ENCODE measurements at regions not wholly inside any gene's neighbourhood (a gene's known extent, or its start where the extent isn't known, plus 50 kb on each side); places are given as distances from the start of the nearest gene placed in this dataset.
"Not testable (repeated sequence)": the region's sequence is repeated elsewhere in the genome, so short reads cannot be mapped to it uniquely, and the experiment has no call there.

- Histone ChIP-seq H3K27ac (ENCODE audit: low read length in 2 of 2) (no peak overlapping the region), H3K27me3 (replicated peaks in 1 of 4; ENCODE audit: control extremely low read depth in 1 of 4, control insufficient read depth in 3 of 4, insufficient read depth in 4 of 4, low read length in 3 of 4) (no peaks in the 10 kb centered on the region), H3K9me3 (ENCODE audit: control extremely low read depth in 1 of 3, control insufficient read depth in 2 of 3, insufficient read depth in 1 of 3, low read length in 2 of 3) (no peaks in the 10 kb centered on the region), H3K9ac (ENCODE audit: low read length) (no peak overlapping the region), H4K20me1 (ENCODE audit: control insufficient read depth, insufficient read depth, low read length, poor library complexity, severe bottlenecking) (no peaks in the 10 kb centered on the region), H3K36me3 (replicated peaks in 1 of 2; ENCODE audit: control extremely low read depth in 1 of 2, control insufficient read depth in 1 of 2, extremely low read depth in 1 of 2, insufficient read depth in 2 of 2, low read length in 1 of 2) (no peaks in the 10 kb centered on the region), H3K4me1 (ENCODE audit: control insufficient read depth in 2 of 2, insufficient read depth in 2 of 2, low read length in 2 of 2) (peaks cover 4 to 6% of the 10 kb centered on the region in 2 donors), H3K4me2 (replicated peaks; ENCODE audit: low read depth, low read length, poor library complexity, severe bottlenecking) (no peak overlapping the region), H2AFZ (ENCODE audit: insufficient read depth, low read depth, low read length, poor library complexity, severe bottlenecking) (no peak overlapping the region), H3K4me3 (ENCODE audit: control extremely low read depth in 1 of 5, extremely low read depth in 1 of 5, insufficient read depth in 1 of 5, low read depth in 2 of 5, low read length in 4 of 5) (no peak overlapping the region), H3K79me2 (ENCODE audit: control insufficient read depth, insufficient read depth, low read length) (no peaks in the 10 kb centered on the region)
- ChIA-PET POLR2A (no interaction called here), CTCF (interaction anchor here (0.6 to 1.5 kb wide), 3 partner anchors 8 to 102 kb away, joined by 4 to 5 read pairs (median 4); no protein-coding TSS in a partner anchor)
- intact Hi-C loops (cut with micrococcal nuclease) = no loop called here
- Mint-ChIP-seq H3K27ac (no peak overlapping the region), H3K27me3 (no peaks in the 10 kb centered on the region), H3K9me3 (ENCODE audit: insufficient read depth) (no peaks in the 10 kb centered on the region), H3K4me3 (no peak overlapping the region), H3K4me1 (peaks cover 9% of the 10 kb centered on the region)
- ATAC-seq (ENCODE audit: low read depth) (no peak), DNase-seq (no peak)
- 26% methylated on average over 3 of the region's 5 CpGs for WGBS (ENCODE audit: insufficient coverage)
- TF ChIP-seq EZH2 (IDR thresholded peaks at IDR 0.05; ENCODE audit: borderline replicate concordance, insufficient read depth, low read depth, low read length, poor library complexity, severe bottlenecking) = no peak
- no peak for TF ChIP-seq CTCF (IDR thresholded peaks at IDR 0.05)
Observed at GRCh38 chr14:106317593-106317992, 791.2 kb downstream of the TMEM121 start.

- Histone ChIP-seq H4K20me1 (ENCODE audit: control insufficient read depth, insufficient read depth, low read length, poor library complexity, severe bottlenecking) (no peaks in the 10 kb centered on the region), H3K4me2 (replicated peaks; ENCODE audit: low read depth, low read length, poor library complexity, severe bottlenecking) (no peak overlapping the region), H3K9me3 (ENCODE audit: control extremely low read depth in 1 of 3, control insufficient read depth in 2 of 3, insufficient read depth in 1 of 3, low read length in 2 of 3) (no peaks in the 10 kb centered on the region), H3K9ac (ENCODE audit: low read length) (no peak overlapping the region), H3K4me1 (ENCODE audit: control insufficient read depth in 2 of 2, insufficient read depth in 2 of 2, low read length in 2 of 2) (peaks cover 4 to 6% of the 10 kb centered on the region in 2 donors), H3K27me3 (replicated peaks in 1 of 4; ENCODE audit: control extremely low read depth in 1 of 4, control insufficient read depth in 3 of 4, insufficient read depth in 4 of 4, low read length in 3 of 4) (no peaks in the 10 kb centered on the region), H3K4me3 (ENCODE audit: control extremely low read depth in 1 of 5, extremely low read depth in 1 of 5, insufficient read depth in 1 of 5, low read depth in 2 of 5, low read length in 4 of 5) (no peak overlapping the region), H3K79me2 (ENCODE audit: control insufficient read depth, insufficient read depth, low read length) (no peaks in the 10 kb centered on the region), H2AFZ (ENCODE audit: insufficient read depth, low read depth, low read length, poor library complexity, severe bottlenecking) (no peak overlapping the region), H3K36me3 (replicated peaks in 1 of 2; ENCODE audit: control extremely low read depth in 1 of 2, control insufficient read depth in 1 of 2, extremely low read depth in 1 of 2, insufficient read depth in 2 of 2, low read length in 1 of 2) (no peaks in the 10 kb centered on the region), H3K27ac (ENCODE audit: low read length in 2 of 2) (no peak overlapping the region)
- Mint-ChIP-seq H3K4me1 (peaks cover 2% of the 10 kb centered on the region), H3K4me3 (no peak overlapping the region), H3K27me3 (no peaks in the 10 kb centered on the region), H3K27ac (no peak overlapping the region), H3K9me3 (ENCODE audit: insufficient read depth) (no peaks in the 10 kb centered on the region)
- peak; percentile 61 for DNase-seq
- CTCF ChIA-PET = interaction anchor here (1.1 to 1.5 kb wide), 2 partner anchors 9 to 40 kb away, joined by 4 to 5 read pairs; no protein-coding TSS in a partner anchor
- ATAC-seq (ENCODE audit: low read depth) = peak; percentile 54
- TF ChIP-seq EZH2 (IDR thresholded peaks at IDR 0.05; ENCODE audit: borderline replicate concordance, insufficient read depth, low read depth, low read length, poor library complexity, severe bottlenecking) (no peak), CTCF (IDR thresholded peaks at IDR 0.05) (peak; percentile 65)
- 63% methylated on average over 1 of the region's 3 CpGs for WGBS (ENCODE audit: insufficient coverage)
- POLR2A ChIA-PET = no interaction called here
- intact Hi-C loops (cut with micrococcal nuclease) = no loop called here
Observed at GRCh38 chr14:106318700-106319099, 792.3 kb downstream of the TMEM121 start.

GRCh38 chr14:106323970-106324369 is 797.6 kb downstream of the TMEM121 start:
- 70% methylated on average over 2 of the region's 17 CpGs for WGBS (ENCODE audit: insufficient coverage)
- H3K79me2 ChIP-seq (ENCODE audit: control insufficient read depth, insufficient read depth, low read length); H3K9me3 ChIP-seq (ENCODE audit: control extremely low read depth in 1 of 3, control insufficient read depth in 2 of 3, insufficient read depth in 1 of 3, low read length in 2 of 3); H3K9me3 Mint-ChIP-seq (ENCODE audit: insufficient read depth); H3K9ac ChIP-seq (ENCODE audit: low read length); POLR2A ChIA-PET; H3K4me3 Mint-ChIP-seq; H3K27ac ChIP-seq (ENCODE audit: low read length in 2 of 2); H4K20me1 ChIP-seq (ENCODE audit: control insufficient read depth, insufficient read depth, low read length, poor library complexity, severe bottlenecking); H3K36me3 ChIP-seq (replicated peaks in 1 of 2; ENCODE audit: control extremely low read depth in 1 of 2, control insufficient read depth in 1 of 2, extremely low read depth in 1 of 2, insufficient read depth in 2 of 2, low read length in 1 of 2); H3K27ac Mint-ChIP-seq; ATAC-seq (ENCODE audit: low read depth); H3K4me2 ChIP-seq (replicated peaks; ENCODE audit: low read depth, low read length, poor library complexity, severe bottlenecking); H3K27me3 Mint-ChIP-seq; H3K4me1 ChIP-seq (ENCODE audit: control insufficient read depth in 2 of 2, insufficient read depth in 2 of 2, low read length in 2 of 2); intact Hi-C loops (cut with micrococcal nuclease); H2AFZ ChIP-seq (ENCODE audit: insufficient read depth, low read depth, low read length, poor library complexity, severe bottlenecking); H3K4me1 Mint-ChIP-seq; H3K4me3 ChIP-seq (ENCODE audit: control extremely low read depth in 1 of 5, extremely low read depth in 1 of 5, insufficient read depth in 1 of 5, low read depth in 2 of 5, low read length in 4 of 5); CTCF ChIA-PET; H3K27me3 ChIP-seq (replicated peaks in 1 of 4; ENCODE audit: control extremely low read depth in 1 of 4, control insufficient read depth in 3 of 4, insufficient read depth in 4 of 4, low read length in 3 of 4): not testable (repeated sequence)
- peak; percentile 66 for DNase-seq
